ENCODE measurements at regions not wholly inside any gene's neighbourhood (a gene's known extent, or its start where the extent isn't known, plus 50 kb on each side); places are given as distances from the start of the nearest gene placed in this dataset.

- no peaks in the 10 kb centered on the region for H4K20me1 ChIP-seq (replicated peaks in 1 of 2; ENCODE audit: control insufficient read depth in 1 of 2, insufficient read depth in 2 of 2, low read length in 2 of 2)
- no peak overlapping the region for H3K4ac ChIP-seq (replicated peaks; ENCODE audit: insufficient read length, low read depth, low read length)
- no peaks in the 10 kb centered on the region for H3K79me1 ChIP-seq (ENCODE audit: low read depth, low read length)
- H3K23ac ChIP-seq (ENCODE audit: insufficient read length) = no peak overlapping the region
- no peak overlapping the region for H2BK5ac ChIP-seq (ENCODE audit: low read depth, low read length)
- H3K4me1 ChIP-seq (replicated peaks in 1 of 4; ENCODE audit: control insufficient read depth in 3 of 4, insufficient read depth in 4 of 4, low read length in 3 of 4) = no peaks in the 10 kb centered on the region
- no peak overlapping the region for H3K4me3 ChIP-seq (ENCODE audit: extremely low read depth in 1 of 4, insufficient read depth in 2 of 4, low read depth in 3 of 4, low read length in 4 of 4)
- no peak for FAIRE-seq
- H3K18ac ChIP-seq (ENCODE audit: extremely low read depth, low read length) = no peak overlapping the region
- H3K23me2 ChIP-seq (ENCODE audit: low read depth, low read length) = no peaks in the 10 kb centered on the region
- H2BK20ac ChIP-seq (ENCODE audit: low read length) = no peak overlapping the region
- H2AK5ac ChIP-seq (ENCODE audit: low read depth, low read length) = no peak overlapping the region
- ChIA-PET POLR2A (ENCODE audit: partially characterized antibody) (no interaction called here), CTCF (ENCODE audit: partially characterized antibody) (no interaction called here)
- no peak overlapping the region for H4K91ac ChIP-seq (replicated peaks; ENCODE audit: insufficient read length, low read length)
- no peak overlapping the region for H4K8ac ChIP-seq (ENCODE audit: extremely low read depth, insufficient read depth, low read length)
- no peak overlapping the region for H3K4me2 ChIP-seq (ENCODE audit: insufficient read depth in 1 of 2, low read depth in 2 of 2, low read length in 2 of 2)
- no peak overlapping the region for H2BK12ac ChIP-seq (ENCODE audit: low read depth, low read length)
- H3K27me3 ChIP-seq (replicated peaks in 1 of 4; ENCODE audit: control insufficient read depth in 3 of 4, extremely low read depth in 1 of 4, insufficient read depth in 3 of 4, low read length in 3 of 4) = no peaks in the 10 kb centered on the region
- H3K79me2 ChIP-seq (ENCODE audit: control insufficient read depth in 1 of 2, insufficient read depth in 2 of 2, low read length in 2 of 2) = no peaks in the 10 kb centered on the region
- H3K9me3 ChIP-seq (ENCODE audit: insufficient read depth in 2 of 2, low read depth in 1 of 2, low read length in 1 of 2) = no peaks in the 10 kb centered on the region
- H3K56ac ChIP-seq (replicated peaks; ENCODE audit: insufficient read length, low read depth, low read length) = no peak overlapping the region
- no peak overlapping the region for H2AFZ ChIP-seq (ENCODE audit: low read length)
- no peaks in the 10 kb centered on the region for H3K36me3 ChIP-seq (ENCODE audit: control insufficient read depth in 2 of 4, insufficient read depth in 4 of 4, low read length in 3 of 4)
- no peak overlapping the region for H3K14ac ChIP-seq (ENCODE audit: insufficient read length)
- no peak for DNase-seq (ENCODE audit: low read depth in 1 of 2, low spot score in 2 of 2)
- no peak overlapping the region for H3K9ac ChIP-seq (replicated peaks in 1 of 4; ENCODE audit: extremely low read depth in 1 of 4, low read depth in 3 of 4, low read length in 3 of 4)
- no peak overlapping the region for H3K27ac ChIP-seq (ENCODE audit: low read depth, low read length)
- WGBS, 2 experiments (ENCODE audit: extremely low coverage in 1 of 2, insufficient coverage in 1 of 2, insufficient read length in 1 of 2, insufficient replicate concordance in 2 of 2, low coverage in 1 of 2, low lambda C conversion rate in 2 of 2, missing lambda C conversion rate in 1 of 2) = 84% methylated on average over 2 of the region's 2 CpGs; no CpG with 5 or more reads in 1 of the 2 experiments
- H2BK120ac ChIP-seq (replicated peaks; ENCODE audit: low read depth, low read length) = no peak overlapping the region
- H2BK15ac ChIP-seq (ENCODE audit: low read length) = no peak overlapping the region
- TF ChIP-seq SP1 (IDR thresholded peaks at IDR 0.05; ENCODE audit: low read depth, low read length) = no peak
- TF ChIP-seq SRF (IDR thresholded peaks at IDR 0.05; ENCODE audit: low read depth, low read length) = no peak
- no peak for TF ChIP-seq TAF7 (optimal IDR thresholded peaks at IDR 0.05; ENCODE audit: borderline replicate concordance, low read depth, low read length)
- TF ChIP-seq CTBP2 (IDR thresholded peaks at IDR 0.05; ENCODE audit: borderline replicate concordance, insufficient read depth, insufficient read length, low read length) = no peak
- no peak for TF ChIP-seq GTF2F1 (IDR thresholded peaks at IDR 0.05; ENCODE audit: borderline replicate concordance, low read depth, low read length)
- no peak for TF ChIP-seq TCF12 (IDR thresholded peaks at IDR 0.05; ENCODE audit: low read depth, low read length)
- TF ChIP-seq PHF8 (conservative IDR thresholded peaks at IDR 0.05; ENCODE audit: low read depth, low read length) = no peak
- no peak for TF ChIP-seq NRF1 (IDR thresholded peaks at IDR 0.05; ENCODE audit: low read depth, low read length)
- H4K5ac ChIP-seq (ENCODE audit: insufficient read length, low read depth, low read length) = no peak overlapping the region
Observed at GRCh38 chr5:89081360-89081759, 198.4 kb upstream of the MEF2C start.
